ENCODE measurements at regions not wholly inside any gene's neighbourhood (a gene's known extent, or its start where the extent isn't known, plus 50 kb on each side); places are given as distances from the start of the nearest gene placed in this dataset.

DNA sequence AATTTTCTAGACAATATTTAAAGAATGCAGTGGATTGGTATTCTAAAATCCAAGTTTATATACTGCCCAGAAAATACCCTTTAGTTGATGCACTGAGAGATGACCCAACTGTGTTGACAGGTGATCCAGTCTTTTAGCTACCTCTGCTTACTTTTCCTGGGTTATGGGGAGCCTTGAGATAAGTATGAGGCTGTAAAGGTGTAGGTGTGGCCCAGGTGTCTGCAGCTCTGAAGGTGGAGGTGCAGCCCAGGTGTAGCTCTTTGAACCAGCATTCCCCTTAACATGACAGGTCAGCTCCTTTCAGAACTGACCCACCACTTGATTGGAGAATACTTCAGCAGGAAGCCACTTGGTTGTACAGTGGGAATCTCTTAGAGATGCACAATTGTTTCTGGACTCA is 62.3 kb upstream of the ACSL3 start:
- H3K36me3 Mint-ChIP-seq: no peaks in the 10 kb centered on the region
- no peak overlapping the region for H3K4me3 Mint-ChIP-seq
- H3K27ac Mint-ChIP-seq: no peak overlapping the region
- H3K27me3 Mint-ChIP-seq: peaks cover 3% of the 10 kb centered on the region
- H3K9me3 Mint-ChIP-seq: no peaks in the 10 kb centered on the region
- TF ChIP-seq, protein P1, sequence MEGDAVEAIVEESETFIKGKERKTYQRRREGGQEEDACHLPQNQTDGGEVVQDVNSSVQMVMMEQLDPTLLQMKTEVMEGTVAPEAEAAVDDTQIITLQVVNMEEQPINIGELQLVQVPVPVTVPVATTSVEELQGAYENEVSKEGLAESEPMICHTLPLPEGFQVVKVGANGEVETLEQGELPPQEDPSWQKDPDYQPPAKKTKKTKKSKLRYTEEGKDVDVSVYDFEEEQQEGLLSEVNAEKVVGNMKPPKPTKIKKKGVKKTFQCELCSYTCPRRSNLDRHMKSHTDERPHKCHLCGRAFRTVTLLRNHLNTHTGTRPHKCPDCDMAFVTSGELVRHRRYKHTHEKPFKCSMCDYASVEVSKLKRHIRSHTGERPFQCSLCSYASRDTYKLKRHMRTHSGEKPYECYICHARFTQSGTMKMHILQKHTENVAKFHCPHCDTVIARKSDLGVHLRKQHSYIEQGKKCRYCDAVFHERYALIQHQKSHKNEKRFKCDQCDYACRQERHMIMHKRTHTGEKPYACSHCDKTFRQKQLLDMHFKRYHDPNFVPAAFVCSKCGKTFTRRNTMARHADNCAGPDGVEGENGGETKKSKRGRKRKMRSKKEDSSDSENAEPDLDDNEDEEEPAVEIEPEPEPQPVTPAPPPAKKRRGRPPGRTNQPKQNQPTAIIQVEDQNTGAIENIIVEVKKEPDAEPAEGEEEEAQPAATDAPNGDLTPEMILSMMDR (conservative IDR thresholded peaks at IDR 0.05): no peak
- H3K4me1 Mint-ChIP-seq (ENCODE audit: unreplicated experiment): peaks cover 24% of the 10 kb centered on the region
- DNase-seq (ENCODE audit: extremely low spot score, unreplicated experiment): no peak

DNA sequence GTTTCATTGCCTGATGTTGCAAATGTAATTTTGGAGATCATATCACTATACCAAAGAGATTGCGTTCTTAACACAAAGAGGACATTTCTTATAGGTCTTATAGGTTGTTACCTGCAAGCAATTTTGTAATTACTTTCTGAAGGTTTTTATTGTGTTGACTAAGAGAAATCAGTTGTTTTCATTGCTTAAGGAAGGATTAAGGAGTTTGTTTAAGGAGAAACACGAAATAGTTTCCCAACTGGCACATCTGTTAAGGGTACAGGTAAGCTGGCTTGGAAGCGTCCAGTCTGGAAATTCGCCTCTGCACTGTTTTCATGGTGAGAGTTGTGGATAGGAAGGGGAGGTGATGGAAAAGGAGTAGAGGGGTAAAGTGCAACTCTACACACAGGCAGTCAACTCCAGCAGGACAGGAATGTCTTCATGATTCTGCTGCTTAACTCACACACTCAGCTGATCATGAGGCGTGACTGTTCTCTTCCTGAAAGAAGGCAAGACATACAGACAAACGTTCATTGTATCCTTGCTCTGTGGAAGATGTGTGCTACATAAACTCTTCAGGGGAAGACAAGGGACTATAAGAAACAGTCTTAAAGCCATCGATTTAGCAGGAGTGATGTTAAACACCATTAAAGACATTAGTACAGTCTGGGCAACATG is 61.4 kb upstream of the ACSL3 start:
- no peak for DNase-seq (ENCODE audit: extremely low spot score, unreplicated experiment)
- Mint-ChIP-seq H3K9me3 (no peaks in the 10 kb centered on the region), H3K4me3 (no peak overlapping the region), H3K27ac (peak overlapping the region; percentile 34), H3K36me3 (no peaks in the 10 kb centered on the region), H3K27me3 (peaks cover 3% of the 10 kb centered on the region), H3K4me1 (ENCODE audit: unreplicated experiment) (peaks cover 24% of the 10 kb centered on the region)
- TF ChIP-seq, protein P1 (conservative IDR thresholded peaks at IDR 0.05): no peak

- Mint-ChIP-seq H3K4me1 (ENCODE audit: unreplicated experiment) (peaks cover 24% of the 10 kb centered on the region), H3K27ac (no peak overlapping the region), H3K9me3 (no peaks in the 10 kb centered on the region), H3K36me3 (no peaks in the 10 kb centered on the region), H3K4me3 (no peak overlapping the region), H3K27me3 (peaks cover 3% of the 10 kb centered on the region)
- DNase-seq (ENCODE audit: extremely low spot score, unreplicated experiment): no peak
- TF ChIP-seq, protein P1 (conservative IDR thresholded peaks at IDR 0.05): no peak
Measured at GRCh38 chr2:222802514-222803196, 58.2 kb upstream of the ACSL3 start.

DNA sequence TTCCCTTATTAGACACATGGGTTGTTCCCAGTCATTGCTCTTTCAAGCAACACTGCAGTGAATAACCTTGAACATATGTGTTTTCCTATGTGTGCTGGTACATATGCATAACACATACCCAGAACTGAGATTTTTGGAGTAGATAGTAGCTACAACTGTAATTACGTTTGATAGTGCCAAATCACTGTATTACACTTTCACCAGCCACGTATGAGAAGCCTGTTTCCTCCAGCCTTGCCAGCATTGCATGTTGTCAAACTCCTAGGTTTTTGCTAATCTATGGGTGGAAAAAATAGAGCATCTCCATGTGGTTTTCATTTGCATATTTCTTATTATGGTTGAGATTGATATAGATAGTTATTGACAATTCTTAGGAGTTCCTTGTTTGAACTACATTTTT is 56.5 kb upstream of the ACSL3 start:
- Mint-ChIP-seq H3K36me3 (no peaks in the 10 kb centered on the region), H3K4me3 (no peak overlapping the region), H3K9me3 (no peaks in the 10 kb centered on the region), H3K27me3 (peaks cover 3% of the 10 kb centered on the region), H3K4me1 (ENCODE audit: unreplicated experiment) (peaks cover 24% of the 10 kb centered on the region), H3K27ac (no peak overlapping the region)
- no peak for DNase-seq (ENCODE audit: extremely low spot score, unreplicated experiment)
- TF ChIP-seq, protein P1 (conservative IDR thresholded peaks at IDR 0.05): no peak

DNA sequence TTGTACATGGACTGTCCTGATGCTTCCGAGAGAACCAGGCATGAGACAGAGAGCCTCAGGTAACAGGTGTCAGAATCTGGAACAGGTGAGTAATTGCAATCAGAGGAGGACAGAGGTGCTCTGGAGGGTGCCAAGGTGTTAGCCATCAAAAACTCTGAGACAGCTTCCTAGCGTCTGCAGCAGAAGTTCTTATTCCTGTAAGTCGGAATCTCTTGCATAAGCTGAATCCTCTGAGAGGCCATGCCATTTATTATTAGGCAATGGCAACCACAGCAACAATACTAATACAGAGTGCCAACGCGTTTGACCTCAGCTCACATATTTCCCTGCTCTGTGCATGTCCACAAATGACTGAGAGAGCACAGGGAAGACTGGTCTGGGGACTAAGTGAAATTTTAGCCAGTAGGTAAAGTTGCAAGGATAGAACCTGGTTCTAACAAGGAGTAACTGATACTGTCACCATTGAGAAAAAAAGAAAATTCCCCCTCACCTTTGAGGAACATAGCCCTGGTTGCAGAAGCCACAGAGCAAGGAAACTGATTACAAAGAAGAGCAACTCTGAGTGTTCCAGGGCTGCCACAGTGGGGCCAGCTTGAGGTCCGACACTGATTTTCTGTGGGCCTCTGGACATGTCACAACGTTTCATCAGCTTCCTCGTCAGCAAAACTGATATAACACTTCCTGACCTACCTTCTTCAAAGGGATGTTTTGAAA is 55.1 kb upstream of the ACSL3 start:
- peak overlapping the region; percentile 61 for H3K4me3 Mint-ChIP-seq
- H3K27ac Mint-ChIP-seq: peak overlapping the region; percentile 91

More for the DNA sequence above, 55.1 kb upstream of the ACSL3 start:
- H3K36me3 Mint-ChIP-seq: no peaks in the 10 kb centered on the region
- no peaks in the 10 kb centered on the region for H3K9me3 Mint-ChIP-seq
- DNase-seq (ENCODE audit: extremely low spot score, unreplicated experiment): no peak
- peaks cover 24% of the 10 kb centered on the region for H3K4me1 Mint-ChIP-seq (ENCODE audit: unreplicated experiment)
- no peaks in the 10 kb centered on the region for H3K27me3 Mint-ChIP-seq
- TF ChIP-seq, protein P1 (conservative IDR thresholded peaks at IDR 0.05): no peak
